Hematopoietic multipotent progenitor cell treated with erythropoietin and hydrocortisone succinate and interleukin-3 and kit ligand, for 17 days (in vitro differentiated cells): ENCODE measurements at regions not wholly inside any gene's neighbourhood (a gene's known extent, or its start where the extent isn't known, plus 50 kb on each side); places are given as distances from the start of the nearest gene placed in this dataset.
A peak's percentile ranks its signal among the peaks of the same experiment; 100 is the strongest.
"Not testable (repeated sequence)": the region's sequence is repeated elsewhere in the genome, so short reads cannot be mapped to it uniquely, and the experiment has no call there.

ENCODE experiments used
- DNase-seq: peaks from one replicate; pipeline ENCODE4 v3.0.0-alpha.2; 2015; ENCODE audit warnings: low spot score

- DNase-seq, result not testable (repeated sequence)
Measured at GRCh38 chr9:67708109-67708508, 150.6 kb upstream of the ANKRD20A1 start.

GRCh38 chr9:67711429-67711828, 147.3 kb upstream of the ANKRD20A1 start:
- not testable (repeated sequence) for DNase-seq

GRCh38 chr9:67711931-67712330, 146.8 kb upstream of the ANKRD20A1 start:
- not testable (repeated sequence) for DNase-seq

GRCh38 chr9:67712956-67713355, 145.8 kb upstream of the ANKRD20A1 start:
- not testable (repeated sequence) for DNase-seq

- DNase-seq, result not testable (repeated sequence)
Measured at GRCh38 chr9:67717830-67718388, 140.8 kb upstream of the ANKRD20A1 start.

GRCh38 chr9:67720491-67720890, 138.2 kb upstream of the ANKRD20A1 start:
- peak; percentile 0 for DNase-seq

- DNase-seq, result not testable (repeated sequence)
Measured at GRCh38 chr9:67722460-67723090, 136.2 kb upstream of the ANKRD20A1 start.

- not testable (repeated sequence) for DNase-seq
Measured at GRCh38 chr9:67723185-67723584, 135.5 kb upstream of the ANKRD20A1 start.

- not testable (repeated sequence) for DNase-seq
Measured at GRCh38 chr9:67724885-67725284, 133.8 kb upstream of the ANKRD20A1 start.

GRCh38 chr9:67726213-67726988, 132.3 kb upstream of the ANKRD20A1 start:
- DNase-seq, result not testable (repeated sequence)

- not testable (repeated sequence) for DNase-seq
Measured at GRCh38 chr9:67763133-67763532, 95.6 kb upstream of the ANKRD20A1 start.

- DNase-seq, result not testable (repeated sequence)
Measured at GRCh38 chr9:67771807-67772206, 86.9 kb upstream of the ANKRD20A1 start.

GRCh38 chr9:67800170-67800569, 58.6 kb upstream of the ANKRD20A1 start:
- not testable (repeated sequence) for DNase-seq
